WERI-Rb-1 (cell line): ENCODE measurements at regions not wholly inside any gene's neighbourhood (a gene's known extent, or its start where the extent isn't known, plus 50 kb on each side); places are given as distances from the start of the nearest gene placed in this dataset.
A peak's percentile ranks its signal among the peaks of the same experiment; 100 is the strongest.

ENCODE experiments used
- DNase-seq: peaks from one replicate; pipeline ENCODE4 v3.0.0-alpha.2; 2020
- H3K27ac ChIP-seq: fragments of 250-450 bp; sonication (Bioruptor Pico); 2 replicates; pipeline ENCODE4 v1.5.1; 2020; ENCODE audit warnings: mild to moderate bottlenecking, moderate library complexity
- H3K27me3 ChIP-seq: fragments of 250-450 bp; sonication (Bioruptor Pico); 2 replicates; pipeline ENCODE4 v1.5.1; 2021; ENCODE audit warnings: mild to moderate bottlenecking, low read depth, moderate library complexity; ENCODE audit not compliant: insufficient read depth, severe bottlenecking
- H3K36me3 ChIP-seq: fragments of 250-450 bp; sonication (Bioruptor Pico); 2 replicates; pipeline ENCODE4 v1.5.1; 2020; ENCODE audit warnings: mild to moderate bottlenecking, moderate library complexity
- H3K4me3 ChIP-seq: 2 replicates; pipeline ENCODE4 v1.5.1; 2011; ENCODE audit warnings: low read depth, mild to moderate bottlenecking, control low read depth, low read length
- H3K9me3 ChIP-seq: fragments of 250-450 bp; sonication (Bioruptor Pico); 2 replicates; pipeline ENCODE4 v1.5.1; 2021; ENCODE audit warnings: mild to moderate bottlenecking, moderate library complexity; ENCODE audit not compliant: severe bottlenecking
- CTCF ChIP-seq: IDR thresholded peaks from 2 replicates; pipeline ENCODE4 v1.5.1; 2011; ENCODE audit warnings: low read depth, mild to moderate bottlenecking, control low read depth, inconsistent platforms, low read length

DNA sequence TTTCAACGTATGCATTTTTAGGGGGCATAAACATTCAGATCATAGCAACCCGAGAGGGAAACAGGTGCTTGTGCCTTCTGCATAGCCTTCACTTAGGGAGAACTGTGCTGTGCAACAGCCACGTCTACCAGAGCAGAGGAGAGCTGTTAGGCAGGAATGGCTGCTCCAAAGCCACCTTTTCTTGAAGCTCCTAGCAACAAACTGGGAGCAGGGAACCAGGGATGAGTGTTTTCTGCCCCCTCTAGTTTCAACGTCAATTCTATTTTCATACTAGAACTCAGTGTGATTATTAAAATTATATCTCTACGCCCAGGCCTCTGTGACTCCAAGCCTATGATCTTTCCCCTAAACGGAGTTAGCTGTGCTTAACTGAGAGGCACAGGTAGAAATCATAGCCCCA is 290.0 kb downstream of the HAPSTR1 start:
- H3K4me3 ChIP-seq = no peak overlapping the region
- no peak for DNase-seq
- H3K27ac ChIP-seq = no peak overlapping the region
- no peaks in the 10 kb centered on the region for H3K36me3 ChIP-seq
- no peaks in the 10 kb centered on the region for H3K27me3 ChIP-seq
- no peaks in the 10 kb centered on the region for H3K9me3 ChIP-seq
- no peak for TF ChIP-seq CTCF

GRCh38 chr16:9381905-9382304 is 290.5 kb downstream of the HAPSTR1 start:
- no peaks in the 10 kb centered on the region for H3K36me3 ChIP-seq
- no peak for DNase-seq
- H3K27ac ChIP-seq = no peak overlapping the region
- H3K27me3 ChIP-seq = no peaks in the 10 kb centered on the region
- no peak for TF ChIP-seq CTCF
- H3K4me3 ChIP-seq = no peak overlapping the region
- H3K9me3 ChIP-seq = no peaks in the 10 kb centered on the region

GRCh38 chr16:9383281-9383680 is 291.8 kb downstream of the HAPSTR1 start:
- peak; percentile 84 for DNase-seq
- no peak for TF ChIP-seq CTCF
- Histone ChIP-seq H3K27me3 (no peaks in the 10 kb centered on the region), H3K4me3 (peak overlapping the region; percentile 17; the same call in 1 of the 2 replicates), H3K36me3 (no peaks in the 10 kb centered on the region), H3K9me3 (peaks cover 5% of the 10 kb centered on the region), H3K27ac (peak overlapping the region; percentile 82)

DNA sequence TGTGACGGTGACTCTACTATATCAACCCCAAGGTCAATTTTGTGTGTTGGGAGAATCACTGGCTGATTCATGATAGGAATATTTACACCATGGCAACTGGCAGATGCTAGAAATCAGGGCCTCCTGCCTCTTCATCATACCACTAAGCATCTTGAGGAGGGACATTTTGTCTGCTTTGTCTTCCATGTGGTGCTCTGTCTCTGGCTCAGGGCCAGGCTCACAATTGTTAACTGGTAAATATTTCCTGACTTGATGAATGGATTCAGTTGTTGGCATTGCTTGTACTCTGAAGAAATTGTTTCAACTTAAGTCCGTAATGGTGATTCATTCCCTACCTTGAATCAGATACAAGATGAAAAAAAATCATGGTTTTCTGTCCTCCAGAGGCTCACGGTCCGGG is 292.7 kb downstream of the HAPSTR1 start:
- no peak for DNase-seq
- no peaks in the 10 kb centered on the region for H3K27me3 ChIP-seq
- peak overlapping the region; percentile 82 for H3K27ac ChIP-seq
- no peak for TF ChIP-seq CTCF
- peak overlapping the region; percentile 17; the same call in 1 of the 2 replicates for H3K4me3 ChIP-seq
- no peaks in the 10 kb centered on the region for H3K36me3 ChIP-seq
- H3K9me3 ChIP-seq = peaks cover 6% of the 10 kb centered on the region

- H3K4me3 ChIP-seq = no peak overlapping the region
- no peaks in the 10 kb centered on the region for H3K36me3 ChIP-seq
- DNase-seq = no peak
- TF ChIP-seq CTCF = no peak
- H3K27ac ChIP-seq = no peak overlapping the region
- H3K27me3 ChIP-seq = no peaks in the 10 kb centered on the region
- H3K9me3 ChIP-seq = peaks cover 6% of the 10 kb centered on the region
These were observed 298.2 kb downstream of the HAPSTR1 start for GRCh38 chr16:9389543-9390207.

GRCh38 chr16:9392956-9393355 is 301.5 kb downstream of the HAPSTR1 start:
- TF ChIP-seq CTCF = no peak
- no peaks in the 10 kb centered on the region for H3K27me3 ChIP-seq
- peaks cover 3% of the 10 kb centered on the region for H3K9me3 ChIP-seq
- H3K36me3 ChIP-seq = no peaks in the 10 kb centered on the region
- no peak overlapping the region for H3K27ac ChIP-seq
- no peak for DNase-seq
- H3K4me3 ChIP-seq = no peak overlapping the region
